ENCODE measurements at regions not wholly inside any gene's neighbourhood (a gene's known extent, or its start where the extent isn't known, plus 50 kb on each side); places are given as distances from the start of the nearest gene placed in this dataset.
A peak's percentile ranks its signal among the peaks of the same experiment; 100 is the strongest.

DNA sequence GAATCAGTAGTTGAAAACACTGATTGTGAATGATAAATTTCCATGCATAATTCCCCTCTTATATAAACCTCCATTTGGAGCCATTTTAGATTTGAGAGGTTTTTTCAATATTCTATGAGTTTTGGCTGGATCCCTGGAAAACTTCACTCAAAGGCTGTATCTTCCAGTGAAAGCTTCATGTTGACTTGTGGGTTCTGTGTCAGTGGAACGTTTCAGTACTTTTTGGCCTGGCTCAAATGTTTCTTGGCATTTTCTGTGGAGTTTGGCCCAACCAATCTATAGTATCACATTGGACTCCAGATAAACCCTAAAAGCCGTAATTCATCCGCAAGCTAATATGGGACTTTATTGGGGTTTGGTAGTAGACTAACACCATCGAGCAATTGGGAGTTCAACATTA lies 172.6 kb upstream of the PRPS1L1 start:
- no peak for DNase-seq
- Histone ChIP-seq H3K9me3 (no peaks in the 10 kb centered on the region), H3K36me3 (no peaks in the 10 kb centered on the region), H3K4me3 (no peak overlapping the region), H3K4me1 (peaks cover 0 to 14% (median 7%) of the 10 kb centered on the region in 4 donors), H3K27me3 (no peaks in the 10 kb centered on the region), H3K27ac (no peak overlapping the region)
- no peak for TF ChIP-seq POLR2AphosphoS5 (IDR thresholded peaks at IDR 0.05)
- TF ChIP-seq, protein P1, sequence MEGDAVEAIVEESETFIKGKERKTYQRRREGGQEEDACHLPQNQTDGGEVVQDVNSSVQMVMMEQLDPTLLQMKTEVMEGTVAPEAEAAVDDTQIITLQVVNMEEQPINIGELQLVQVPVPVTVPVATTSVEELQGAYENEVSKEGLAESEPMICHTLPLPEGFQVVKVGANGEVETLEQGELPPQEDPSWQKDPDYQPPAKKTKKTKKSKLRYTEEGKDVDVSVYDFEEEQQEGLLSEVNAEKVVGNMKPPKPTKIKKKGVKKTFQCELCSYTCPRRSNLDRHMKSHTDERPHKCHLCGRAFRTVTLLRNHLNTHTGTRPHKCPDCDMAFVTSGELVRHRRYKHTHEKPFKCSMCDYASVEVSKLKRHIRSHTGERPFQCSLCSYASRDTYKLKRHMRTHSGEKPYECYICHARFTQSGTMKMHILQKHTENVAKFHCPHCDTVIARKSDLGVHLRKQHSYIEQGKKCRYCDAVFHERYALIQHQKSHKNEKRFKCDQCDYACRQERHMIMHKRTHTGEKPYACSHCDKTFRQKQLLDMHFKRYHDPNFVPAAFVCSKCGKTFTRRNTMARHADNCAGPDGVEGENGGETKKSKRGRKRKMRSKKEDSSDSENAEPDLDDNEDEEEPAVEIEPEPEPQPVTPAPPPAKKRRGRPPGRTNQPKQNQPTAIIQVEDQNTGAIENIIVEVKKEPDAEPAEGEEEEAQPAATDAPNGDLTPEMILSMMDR (IDR thresholded peaks at IDR 0.05): no peak
- no peak for TF ChIP-seq EP300 (IDR thresholded peaks at IDR 0.05)
- TF ChIP-seq POLR2A (IDR thresholded peaks at IDR 0.05): no peak
- intact Hi-C loops (cut with DNase I): no loop called here
- WGBS, 2 donors: 69 to 82% methylated on average over 4 of the region's 4 CpGs

DNA sequence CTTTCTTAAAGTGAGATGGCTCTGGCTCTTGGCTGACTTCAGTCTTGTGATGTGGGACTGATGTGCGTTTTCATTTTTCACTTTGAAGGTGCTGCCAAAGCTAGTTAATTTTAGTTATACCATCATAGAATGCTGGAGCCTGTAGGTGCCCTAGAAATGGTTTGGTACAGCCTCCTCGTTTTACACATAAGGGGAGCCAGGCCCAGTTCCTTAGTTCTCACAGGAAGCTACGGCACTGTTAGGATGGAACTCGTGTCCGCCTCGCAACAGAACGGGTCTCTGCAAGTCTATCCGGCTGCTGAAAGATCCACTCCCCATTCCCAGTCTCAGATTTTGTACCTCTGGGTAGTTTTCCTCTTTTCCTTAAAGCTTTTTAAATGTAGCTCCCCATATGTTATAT lies 173.2 kb upstream of the PRPS1L1 start:
- peaks cover 0 to 14% (median 7%) of the 10 kb centered on the region in 4 donors for H3K4me1 ChIP-seq
- peak overlapping the region in 1 of 4 donors; percentile 39 for H3K27ac ChIP-seq
- 89 to 93% methylated on average over 8 of the region's 8 CpGs for WGBS, 2 donors
- H3K4me3 ChIP-seq: no peak overlapping the region
- no peak for DNase-seq
- intact Hi-C loops (cut with DNase I): loop anchor here (1.0 kb wide), 1 partner anchor 39 kb away; no protein-coding TSS in a partner anchor
- H3K27me3 ChIP-seq: no peaks in the 10 kb centered on the region
- no peaks in the 10 kb centered on the region for H3K9me3 ChIP-seq
- H3K36me3 ChIP-seq: no peaks in the 10 kb centered on the region
- no peak for TF ChIP-seq POLR2AphosphoS5 (IDR thresholded peaks at IDR 0.05)
- TF ChIP-seq POLR2A (IDR thresholded peaks at IDR 0.05): no peak
- no peak for TF ChIP-seq EP300 (IDR thresholded peaks at IDR 0.05)
- TF ChIP-seq, protein P1 (IDR thresholded peaks at IDR 0.05): no peak

DNA sequence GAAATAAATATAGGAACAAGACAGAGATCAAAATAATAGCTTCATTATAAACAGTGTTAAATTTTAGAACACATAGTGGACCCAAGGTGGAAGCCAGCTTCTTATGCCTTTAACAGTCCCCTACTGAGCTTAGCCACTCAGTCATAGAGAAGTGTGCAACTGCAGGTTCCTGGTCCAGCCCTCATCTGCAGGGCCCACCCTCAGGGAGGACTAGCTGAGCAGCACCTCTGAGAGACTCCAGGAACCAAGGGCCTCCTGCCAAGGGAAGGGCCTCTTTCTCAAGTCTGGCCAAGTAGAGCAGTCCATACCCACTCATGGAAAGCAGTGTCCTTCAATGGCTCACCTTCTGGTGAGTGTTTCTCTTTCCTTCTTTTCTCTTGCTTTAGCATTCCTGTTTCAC lies 173.7 kb upstream of the PRPS1L1 start:
- H3K9me3 ChIP-seq: no peaks in the 10 kb centered on the region
- TF ChIP-seq POLR2A (IDR thresholded peaks at IDR 0.05) (no peak), EP300 (IDR thresholded peaks at IDR 0.05) (no peak), POLR2AphosphoS5 (IDR thresholded peaks at IDR 0.05) (no peak)
- TF ChIP-seq, protein P1 (IDR thresholded peaks at IDR 0.05): no peak
- no peaks in the 10 kb centered on the region for H3K36me3 ChIP-seq
- intact Hi-C loops (cut with DNase I): loop anchor here (1.0 kb wide), 1 partner anchor 39 kb away; no protein-coding TSS in a partner anchor
- peak overlapping the region in 3 of 4 donors; percentile 13 to 39 (median 23) for H3K27ac ChIP-seq
- no peaks in the 10 kb centered on the region for H3K27me3 ChIP-seq
- no peak for DNase-seq
- H3K4me3 ChIP-seq: no peak overlapping the region
- peaks cover 0 to 15% (median 7%) of the 10 kb centered on the region in 4 donors for H3K4me1 ChIP-seq

DNA sequence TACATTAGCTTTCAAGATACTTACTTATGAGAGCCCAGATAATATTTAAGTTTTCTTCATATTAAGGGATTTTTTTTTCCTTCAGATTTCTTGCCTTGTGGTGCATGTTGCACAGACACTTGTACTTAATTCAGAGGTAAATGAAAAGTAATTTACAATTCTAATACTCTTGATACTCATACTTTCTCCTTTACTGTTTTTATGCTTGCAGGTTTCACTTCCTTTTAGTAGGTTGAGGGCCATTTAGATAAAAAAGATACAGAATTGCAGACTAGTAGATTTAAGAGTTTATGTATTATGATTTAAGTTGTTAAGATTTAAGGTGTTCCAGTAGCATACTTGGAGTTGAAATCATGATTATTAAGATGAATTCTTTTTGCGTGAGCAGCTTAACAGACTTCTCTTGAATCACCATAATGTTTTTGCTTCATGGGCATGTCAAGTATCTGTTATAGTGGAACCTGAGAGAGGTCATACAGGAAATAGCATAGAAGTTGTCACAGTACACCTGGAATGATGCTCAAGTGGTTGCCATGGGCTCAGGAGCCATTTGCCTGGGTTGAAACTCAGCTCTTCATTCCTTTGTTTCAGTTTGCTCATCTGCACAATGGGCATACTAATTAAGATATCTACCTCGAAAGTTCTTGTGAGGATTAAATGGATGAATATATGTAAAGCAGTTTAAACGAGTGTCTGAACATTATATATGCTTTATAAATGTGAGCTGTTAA lies 174.8 kb upstream of the PRPS1L1 start:
- DNase-seq: no peak
- H3K9me3 ChIP-seq: no peaks in the 10 kb centered on the region
- no peak overlapping the region for H3K4me3 ChIP-seq
- H3K36me3 ChIP-seq: no peaks in the 10 kb centered on the region
- H3K27ac ChIP-seq: peak overlapping the region in 1 of 4 donors; percentile 5
- H3K27me3 ChIP-seq: no peaks in the 10 kb centered on the region
- TF ChIP-seq, protein P1 (IDR thresholded peaks at IDR 0.05): no peak
- TF ChIP-seq POLR2A (IDR thresholded peaks at IDR 0.05): no peak
- intact Hi-C loops (cut with DNase I): no loop called here
- peaks cover 0 to 18% (median 7%) of the 10 kb centered on the region in 4 donors for H3K4me1 ChIP-seq
- 87 to 95% methylated on average over 3 of the region's 3 CpGs for WGBS, 2 donors
